GM12878 (cell line): ENCODE measurements at regions not wholly inside any gene's neighbourhood (a gene's known extent, or its start where the extent isn't known, plus 50 kb on each side); places are given as distances from the start of the nearest gene placed in this dataset.

Experiments used
- ATAC-seq: fragments of 200-7000 bp; cut with Tn5 transposase; 3 replicates; pipeline ENCODE4 v1.9.1; 2020; ENCODE audit warnings: mild to moderate bottlenecking, moderate library complexity
- BruUV-seq: library from RNA; stranded (reverse); fragments of 400-500 nt; replicated peaks from 2 replicates; lab custom pipeline; 2021; lab: Mats Ljungman, UMichigan
- CTCF ChIA-PET: fragments of 300-600 bp; sonication (Branson Sonifier 250); formaldehyde crosslinking; extraction: SDS; loops from one replicate; lab custom pipeline; 2021; ENCODE audit warnings: inconsistent platforms; lab: Yijun Ruan, JAX
- POLR2A ChIA-PET: fragments of 350-600 bp; formaldehyde crosslinking; extraction: SDS; loops from one replicate; lab custom pipeline; 2021; ENCODE audit warnings: inconsistent platforms; lab: Charles Lee
- RAD21 ChIA-PET: fragments of 300-600 bp; sonication (Branson Sonifier 250); formaldehyde crosslinking; loops from one replicate; lab custom pipeline; 2023; ENCODE audit warnings: antibody characterized with exemption; ENCODE audit not compliant: unreplicated experiment; lab: Charles Lee
- SMC1A ChIA-PET: fragments of 300-600 bp; sonication (Branson Sonifier 250); formaldehyde crosslinking; loops from one replicate; lab custom pipeline; 2023; ENCODE audit not compliant: unreplicated experiment, uncharacterized antibody; lab: Charles Lee
- DNase-seq: peaks from one replicate; pipeline ENCODE4 v3.0.0-alpha.2; 2011; ENCODE audit warnings: low read depth, low spot score
- FAIRE-seq: peaks from 3 replicates; lab custom pipeline; 2011; peaks lifted over from hg19 to GRCh38; lab: Jason Lieb, UNC
- H2AFZ ChIP-seq: 2 replicates; pipeline ENCODE4 v1.6.0; 2011; ENCODE audit warnings: low read depth, low read length, control low read depth; ENCODE audit not compliant: control insufficient read depth
- H3K27ac ChIP-seq: 2 replicates; pipeline ENCODE4 v1.5.1; 2011; ENCODE audit warnings: control low read depth; ENCODE audit not compliant: control insufficient read depth, insufficient read depth
- H3K27me3 ChIP-seq, 2 experiments: replicated peaks in 1 of 2; 2 replicates each; pipeline versions ENCODE4 v1.6.0 to v1.6.1; 2011; ENCODE audit warnings: low read length in 1 of 2; ENCODE audit not compliant: control insufficient read depth in 2 of 2, insufficient read depth in 2 of 2
- H3K36me3 ChIP-seq, 2 experiments: 2 replicates each; pipeline ENCODE4 v1.5.1; 2011; ENCODE audit warnings: low read length in 1 of 2; ENCODE audit not compliant: control insufficient read depth in 2 of 2, insufficient read depth in 2 of 2
- H3K4me1 ChIP-seq: 2 replicates; pipeline ENCODE4 v1.6.1; 2011; ENCODE audit warnings: mild to moderate bottlenecking, low read length, moderate library complexity, mixed read lengths; ENCODE audit not compliant: control insufficient read depth, insufficient read depth
- H3K4me2 ChIP-seq: 2 replicates; pipeline ENCODE4 v1.6.0; 2011; ENCODE audit warnings: control low read depth; ENCODE audit not compliant: control insufficient read depth, insufficient read depth
- H3K4me3 ChIP-seq: fragments of 200-600 bp; sonication (generic); 2 replicates; pipeline ENCODE4 v1.5.1; 2016
- H3K79me2 ChIP-seq: 2 replicates; pipeline ENCODE4 v1.6.0; 2011; ENCODE audit warnings: low read length; ENCODE audit not compliant: control insufficient read depth, insufficient read depth
- H3K9ac ChIP-seq: 2 replicates; pipeline ENCODE4 v1.8.0; 2011; ENCODE audit warnings: low read length, control low read depth, mixed read lengths; ENCODE audit not compliant: control insufficient read depth, insufficient read depth
- H3K9me3 ChIP-seq: replicated peaks from 3 replicates; pipeline ENCODE4 v1.5.1; 2011; ENCODE audit warnings: mild to moderate bottlenecking, low read length; ENCODE audit not compliant: control insufficient read depth, insufficient read depth
- H4K20me1 ChIP-seq: 2 replicates; pipeline ENCODE4 v1.6.0; 2011; ENCODE audit not compliant: control insufficient read depth, insufficient read depth
- E4F1 ChIP-seq: fragments of 450-650 bp; IDR thresholded peaks from 2 replicates; pipeline ENCODE4 v1.6.1; 2018; ENCODE audit warnings: borderline replicate concordance, mild to moderate bottlenecking; ENCODE audit not compliant: partially characterized antibody
- HCFC1 ChIP-seq: fragments of 150-350 bp; IDR thresholded peaks from 2 replicates; pipeline ENCODE4 v1.6.1; 2014; ENCODE audit warnings: low read length
- JUND ChIP-seq: IDR thresholded peaks from 2 replicates; pipeline ENCODE4 v1.6.1; 2012; ENCODE audit warnings: low read depth, mild to moderate bottlenecking, low read length, improper control_type of control experiment, moderate library complexity
- MLLT1 ChIP-seq: fragments of 450-650 bp; IDR thresholded peaks from 2 replicates; pipeline ENCODE4 v1.6.1; 2016; ENCODE audit warnings: mild to moderate bottlenecking
- PAX5 ChIP-seq: IDR thresholded peaks from 2 replicates; pipeline ENCODE4 v1.6.1; 2011; ENCODE audit warnings: low read depth, low read length, borderline replicate concordance
- SMC3 ChIP-seq: IDR thresholded peaks from 2 replicates; pipeline ENCODE4 v1.6.1; 2011; ENCODE audit warnings: low read length, improper control_type of control experiment, borderline replicate concordance
- SP1 ChIP-seq: IDR thresholded peaks from one replicate; pipeline ENCODE4 v1.6.1; 2011; ENCODE audit warnings: low read depth, low read length
- SPI1 ChIP-seq: IDR thresholded peaks from 2 replicates; pipeline ENCODE4 v1.6.1; 2011; ENCODE audit warnings: low read depth, mild to moderate bottlenecking, low read length, moderate library complexity, borderline replicate concordance; ENCODE audit not compliant: insufficient read depth
- TARDBP ChIP-seq: IDR thresholded peaks from 2 replicates; pipeline ENCODE4 v1.6.1; 2016; ENCODE audit warnings: borderline replicate concordance
- ZNF622 ChIP-seq: fragments of 450-650 bp; IDR thresholded peaks from 2 replicates; pipeline ENCODE4 v1.6.1; 2017; ENCODE audit warnings: mild to moderate bottlenecking, inconsistent platforms
- WGBS: methylation state at CpG from one replicate; pipeline ENCODE4 v1.1.6; 2016; ENCODE audit warnings: low lambda C conversion rate; ENCODE audit not compliant: insufficient replicate concordance, insufficient coverage; ENCODE audit errors: missing lambda C conversion rate; 5-methylcytosine and 5-hydroxymethylcytosine counted together
- in situ Hi-C: fragments of 300-500 bp; cut with MboI; formaldehyde crosslinking; loops from 9 replicates; pipeline ENCODE4 v1.14.3; 2018; ENCODE audit warnings: mixed read lengths
- intact Hi-C: fragments of 100-400 bp; cut with micrococcal nuclease; formaldehyde crosslinking; loops from one replicate; pipeline ENCODE4 v1.14.2; 2022; ENCODE audit not compliant: unreplicated experiment

- Histone ChIP-seq H3K4me2 (no peak overlapping the region), H3K9ac (no peak overlapping the region), H3K79me2 (no peaks in the 10 kb centered on the region), H3K36me3 (no peaks in the 10 kb centered on the region), H3K4me1 (no peaks in the 10 kb centered on the region), H3K27me3 (no peaks in the 10 kb centered on the region), H3K4me3 (no peak overlapping the region), H2AFZ (no peak overlapping the region), H4K20me1 (no peaks in the 10 kb centered on the region), H3K9me3 (no peaks in the 10 kb centered on the region), H3K27ac (no peak overlapping the region)
- SMC1A ChIA-PET, result no interaction called here
- no peak for TF ChIP-seq PAX5
- TF ChIP-seq ZNF622, result no peak
- RAD21 ChIA-PET, result no interaction called here
- POLR2A ChIA-PET, result no interaction called here
- in situ Hi-C loops, result no loop called here
- FAIRE-seq, result no peak
- intact Hi-C loops, result no loop called here
- CTCF ChIA-PET, result no interaction called here
- DNase-seq, result no peak
- no TSS peak for BruUV-seq
- 30% methylated on average over 5 of the region's 16 CpGs for WGBS
- no peak for ATAC-seq
Measured at GRCh38 chr18:78906066-78906465, 73.6 kb upstream of the SALL3 start.

- no peak overlapping the region for H3K4me2 ChIP-seq
Measured at GRCh38 chr18:78908462-78909260, 71.0 kb upstream of the SALL3 start.

More at GRCh38 chr18:78908462-78909260, 71.0 kb upstream of the SALL3 start:
- Histone ChIP-seq H3K4me3 (no peak overlapping the region), H3K36me3 (no peaks in the 10 kb centered on the region), H2AFZ (no peak overlapping the region), H3K27me3 (no peaks in the 10 kb centered on the region), H3K27ac (no peak overlapping the region), H3K4me1 (no peaks in the 10 kb centered on the region), H3K79me2 (no peaks in the 10 kb centered on the region), H3K9ac (no peak overlapping the region), H3K9me3 (no peaks in the 10 kb centered on the region), H4K20me1 (no peaks in the 10 kb centered on the region)
- BruUV-seq, result no TSS peak
- POLR2A ChIA-PET, result no interaction called here
- no peak for DNase-seq
- ATAC-seq, result no peak
- no peak for TF ChIP-seq MLLT1
- TF ChIP-seq HCFC1, result no peak
- no peak for TF ChIP-seq SP1
- no peak for TF ChIP-seq SMC3
- TF ChIP-seq SPI1, result no peak
- TF ChIP-seq TARDBP, result no peak
- no peak for TF ChIP-seq JUND
- TF ChIP-seq E4F1, result no peak
- SMC1A ChIA-PET, result no interaction called here
- intact Hi-C loops (no loop called here), in situ Hi-C loops (no loop called here)
- WGBS, result 65% methylated on average over 22 of the region's 22 CpGs
- RAD21 ChIA-PET, result no interaction called here
- CTCF ChIA-PET, result no interaction called here
- no peak for FAIRE-seq
